H1 (cell line): ENCODE measurements at regions not wholly inside any gene's neighbourhood (a gene's known extent, or its start where the extent isn't known, plus 50 kb on each side); places are given as distances from the start of the nearest gene placed in this dataset.

Experiments
- ATF3 ChIP-seq: IDR thresholded peaks from 2 replicates; pipeline ENCODE4 v1.6.1; 2011; ENCODE audit warnings: low read depth, mild to moderate bottlenecking, low read length; ENCODE audit not compliant: insufficient read depth
- JUN ChIP-seq: IDR thresholded peaks from 2 replicates; pipeline ENCODE4 v1.6.1; 2011; ENCODE audit warnings: low read depth, mild to moderate bottlenecking, improper control_type of control experiment, low read length
- SP2 ChIP-seq: IDR thresholded peaks from 2 replicates; pipeline ENCODE4 v1.6.1; 2012; ENCODE audit warnings: mild to moderate bottlenecking, low read length, inconsistent platforms

GRCh38 chr15:25965326-25965725 is 102.2 kb upstream of the ATP10A start:
- TF ChIP-seq SP2 (no peak), JUN (no peak), ATF3 (no peak)
